K562 (cell line): ENCODE measurements at regions not wholly inside any gene's neighbourhood (a gene's known extent, or its start where the extent isn't known, plus 50 kb on each side); places are given as distances from the start of the nearest gene placed in this dataset.

Experiments used
- BCOR ChIP-seq: fragments of 450-650 bp; IDR thresholded peaks from 2 replicates; pipeline ENCODE4 v1.6.1; 2016
- FOS ChIP-seq: IDR thresholded peaks from 3 replicates; pipeline ENCODE4 v1.6.1; 2011; ENCODE audit not compliant: insufficient read length; ENCODE audit errors: extremely low read depth
- GATAD2B ChIP-seq: fragments of 450-650 bp; IDR thresholded peaks from 2 replicates; pipeline ENCODE4 v1.6.1; 2017; ENCODE audit warnings: mild to moderate bottlenecking, borderline replicate concordance
- HMG20B ChIP-seq: fragments of 250-450 bp; sonication (Bioruptor Pico); IDR thresholded peaks from 2 replicates; pipeline ENCODE4 v1.5.0; 2021; ENCODE audit warnings: mild to moderate bottlenecking
- MED1 ChIP-seq: sonication (generic); formaldehyde crosslinking; IDR thresholded peaks from 2 replicates; pipeline ENCODE4 v1.8.1; 2023; ENCODE audit warnings: missing genetic modification reagents, borderline replicate concordance
- NR2F6 ChIP-seq: fragments of 450-650 bp; formaldehyde crosslinking; IDR thresholded peaks from 2 replicates; pipeline ENCODE4 v1.4.0; 2020; ENCODE audit warnings: mild to moderate bottlenecking
- POLR2A ChIP-seq: fragments of 450-650 bp; conservative IDR thresholded peaks from 2 replicates; pipeline ENCODE4 v1.6.1; 2016
- PTBP1 ChIP-seq: fragments of 200-400 bp; formaldehyde crosslinking; IDR thresholded peaks from 2 replicates; pipeline ENCODE4 v1.6.1; 2017; ENCODE audit warnings: low read depth, low read length
- RBM22 ChIP-seq: fragments of 200-400 bp; formaldehyde crosslinking; IDR thresholded peaks from 2 replicates; pipeline ENCODE4 v1.6.1; 2018; ENCODE audit warnings: low read length, low read depth; ENCODE audit not compliant: poor library complexity, severe bottlenecking
- YY1 ChIP-seq, 3 experiments: IDR thresholded peaks; 2 replicates each; pipeline ENCODE4 v1.6.1; 2011; ENCODE audit warnings: low read length in 2 of 3, mild to moderate bottlenecking in 2 of 3, moderate library complexity in 2 of 3, borderline replicate concordance in 1 of 3, control low read depth in 1 of 3, low read depth in 1 of 3; ENCODE audit not compliant: insufficient read depth in 3 of 3, insufficient replicate concordance in 2 of 3, control insufficient read depth in 1 of 3, insufficient read length in 1 of 3; ENCODE audit errors: extremely low read depth in 1 of 3
- TF ChIP-seq, protein P1 (sequence below), 2 experiments: fragments of 450-650 bp; formaldehyde crosslinking in 1 of 2; IDR thresholded peaks; 2 replicates each; pipeline versions ENCODE4 v1.4.0 to v1.6.1; 2014 to 2020; ENCODE audit warnings: mild to moderate bottlenecking in 2 of 2, borderline replicate concordance in 1 of 2, low read depth in 1 of 2

DNA sequence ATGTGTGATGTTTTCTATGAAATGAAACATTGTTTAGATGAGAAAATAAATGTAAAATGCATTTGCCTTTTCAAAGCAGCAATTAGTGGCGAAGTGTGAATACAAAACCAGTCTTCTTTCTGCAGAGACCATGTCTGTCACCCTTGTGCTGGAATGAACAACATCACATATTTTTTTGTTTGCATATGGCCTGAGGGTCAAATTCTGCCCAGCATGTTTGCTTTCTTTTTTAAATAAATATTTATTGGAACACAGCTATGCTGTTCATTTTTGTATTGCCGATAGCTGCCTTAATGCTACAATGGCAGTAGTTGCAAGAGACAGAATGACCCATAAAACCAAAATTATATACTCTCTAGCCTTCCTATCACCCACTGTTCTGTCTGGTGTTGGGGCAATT, 75.3 kb upstream of the SNRPN start:
- TF ChIP-seq, protein P1, sequence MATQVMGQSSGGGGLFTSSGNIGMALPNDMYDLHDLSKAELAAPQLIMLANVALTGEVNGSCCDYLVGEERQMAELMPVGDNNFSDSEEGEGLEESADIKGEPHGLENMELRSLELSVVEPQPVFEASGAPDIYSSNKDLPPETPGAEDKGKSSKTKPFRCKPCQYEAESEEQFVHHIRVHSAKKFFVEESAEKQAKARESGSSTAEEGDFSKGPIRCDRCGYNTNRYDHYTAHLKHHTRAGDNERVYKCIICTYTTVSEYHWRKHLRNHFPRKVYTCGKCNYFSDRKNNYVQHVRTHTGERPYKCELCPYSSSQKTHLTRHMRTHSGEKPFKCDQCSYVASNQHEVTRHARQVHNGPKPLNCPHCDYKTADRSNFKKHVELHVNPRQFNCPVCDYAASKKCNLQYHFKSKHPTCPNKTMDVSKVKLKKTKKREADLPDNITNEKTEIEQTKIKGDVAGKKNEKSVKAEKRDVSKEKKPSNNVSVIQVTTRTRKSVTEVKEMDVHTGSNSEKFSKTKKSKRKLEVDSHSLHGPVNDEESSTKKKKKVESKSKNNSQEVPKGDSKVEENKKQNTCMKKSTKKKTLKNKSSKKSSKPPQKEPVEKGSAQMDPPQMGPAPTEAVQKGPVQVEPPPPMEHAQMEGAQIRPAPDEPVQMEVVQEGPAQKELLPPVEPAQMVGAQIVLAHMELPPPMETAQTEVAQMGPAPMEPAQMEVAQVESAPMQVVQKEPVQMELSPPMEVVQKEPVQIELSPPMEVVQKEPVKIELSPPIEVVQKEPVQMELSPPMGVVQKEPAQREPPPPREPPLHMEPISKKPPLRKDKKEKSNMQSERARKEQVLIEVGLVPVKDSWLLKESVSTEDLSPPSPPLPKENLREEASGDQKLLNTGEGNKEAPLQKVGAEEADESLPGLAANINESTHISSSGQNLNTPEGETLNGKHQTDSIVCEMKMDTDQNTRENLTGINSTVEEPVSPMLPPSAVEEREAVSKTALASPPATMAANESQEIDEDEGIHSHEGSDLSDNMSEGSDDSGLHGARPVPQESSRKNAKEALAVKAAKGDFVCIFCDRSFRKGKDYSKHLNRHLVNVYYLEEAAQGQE (IDR thresholded peaks at IDR 0.05; ENCODE audit: borderline replicate concordance) = no peak
- TF ChIP-seq, protein P1 (CRISPR knock-in tag; IDR thresholded peaks at IDR 0.05; ENCODE audit: low read depth) = no peak
- TF ChIP-seq YY1 (IDR thresholded peaks at IDR 0.05; ENCODE audit: borderline replicate concordance in 1 of 3, control insufficient read depth in 1 of 3, extremely low read depth in 1 of 3, insufficient read depth in 3 of 3, insufficient read length in 1 of 3, insufficient replicate concordance in 2 of 3, low read depth in 1 of 3, low read length in 2 of 3) (no peak), MED1 (CRISPR knock-in tag) (no peak), FOS (no peak), GATAD2B (no peak), POLR2A (no peak), NR2F6 (CRISPR knock-in tag) (no peak), PTBP1 (no peak), BCOR (no peak), RBM22 (no peak), HMG20B (no peak)
